ENCODE measurements at regions not wholly inside any gene's neighbourhood (a gene's known extent, or its start where the extent isn't known, plus 50 kb on each side); places are given as distances from the start of the nearest gene placed in this dataset.

DNA sequence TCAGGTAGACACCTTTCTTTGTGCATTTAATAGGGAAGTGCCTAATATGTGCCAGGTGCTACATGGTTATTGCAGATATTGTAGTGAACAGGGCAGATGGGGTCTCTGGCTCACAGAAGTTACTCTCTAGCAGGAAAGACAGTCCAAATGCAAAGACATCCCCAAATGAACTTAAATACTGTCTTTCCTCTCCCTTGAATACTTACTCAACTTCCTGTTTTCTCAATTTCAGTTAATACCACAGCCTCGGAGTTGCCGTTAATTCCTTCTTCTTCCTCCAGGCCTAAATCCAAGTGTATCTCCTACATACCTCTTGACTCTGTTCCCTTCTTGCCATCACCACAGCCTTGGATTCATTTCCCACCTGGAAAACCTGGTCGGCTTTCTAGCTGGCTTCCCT lies 134.3 kb upstream of the SESN3 start:
- TF ChIP-seq CEBPB (IDR thresholded peaks at IDR 0.05): no peak
- TF ChIP-seq TEAD4 (IDR thresholded peaks at IDR 0.05): no peak
- no peak for TF ChIP-seq RAD21 (IDR thresholded peaks at IDR 0.05; ENCODE audit: low read depth)
- TF ChIP-seq, protein P1, sequence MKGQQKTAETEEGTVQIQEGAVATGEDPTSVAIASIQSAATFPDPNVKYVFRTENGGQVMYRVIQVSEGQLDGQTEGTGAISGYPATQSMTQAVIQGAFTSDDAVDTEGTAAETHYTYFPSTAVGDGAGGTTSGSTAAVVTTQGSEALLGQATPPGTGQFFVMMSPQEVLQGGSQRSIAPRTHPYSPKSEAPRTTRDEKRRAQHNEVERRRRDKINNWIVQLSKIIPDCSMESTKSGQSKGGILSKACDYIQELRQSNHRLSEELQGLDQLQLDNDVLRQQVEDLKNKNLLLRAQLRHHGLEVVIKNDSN (IDR thresholded peaks at IDR 0.05): no peak
- TF ChIP-seq CREB1 (IDR thresholded peaks at IDR 0.05; ENCODE audit: low read depth): no peak
- no peak for TF ChIP-seq YY1 (IDR thresholded peaks at IDR 0.05; ENCODE audit: low read depth)
- TF ChIP-seq TAF1 (IDR thresholded peaks at IDR 0.05; ENCODE audit: low read depth): no peak
- TF ChIP-seq, protein P2, sequence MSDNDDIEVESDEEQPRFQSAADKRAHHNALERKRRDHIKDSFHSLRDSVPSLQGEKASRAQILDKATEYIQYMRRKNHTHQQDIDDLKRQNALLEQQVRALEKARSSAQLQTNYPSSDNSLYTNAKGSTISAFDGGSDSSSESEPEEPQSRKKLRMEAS (IDR thresholded peaks at IDR 0.05): no peak
- no peak for TF ChIP-seq EGR1 (IDR thresholded peaks at IDR 0.05)

DNA sequence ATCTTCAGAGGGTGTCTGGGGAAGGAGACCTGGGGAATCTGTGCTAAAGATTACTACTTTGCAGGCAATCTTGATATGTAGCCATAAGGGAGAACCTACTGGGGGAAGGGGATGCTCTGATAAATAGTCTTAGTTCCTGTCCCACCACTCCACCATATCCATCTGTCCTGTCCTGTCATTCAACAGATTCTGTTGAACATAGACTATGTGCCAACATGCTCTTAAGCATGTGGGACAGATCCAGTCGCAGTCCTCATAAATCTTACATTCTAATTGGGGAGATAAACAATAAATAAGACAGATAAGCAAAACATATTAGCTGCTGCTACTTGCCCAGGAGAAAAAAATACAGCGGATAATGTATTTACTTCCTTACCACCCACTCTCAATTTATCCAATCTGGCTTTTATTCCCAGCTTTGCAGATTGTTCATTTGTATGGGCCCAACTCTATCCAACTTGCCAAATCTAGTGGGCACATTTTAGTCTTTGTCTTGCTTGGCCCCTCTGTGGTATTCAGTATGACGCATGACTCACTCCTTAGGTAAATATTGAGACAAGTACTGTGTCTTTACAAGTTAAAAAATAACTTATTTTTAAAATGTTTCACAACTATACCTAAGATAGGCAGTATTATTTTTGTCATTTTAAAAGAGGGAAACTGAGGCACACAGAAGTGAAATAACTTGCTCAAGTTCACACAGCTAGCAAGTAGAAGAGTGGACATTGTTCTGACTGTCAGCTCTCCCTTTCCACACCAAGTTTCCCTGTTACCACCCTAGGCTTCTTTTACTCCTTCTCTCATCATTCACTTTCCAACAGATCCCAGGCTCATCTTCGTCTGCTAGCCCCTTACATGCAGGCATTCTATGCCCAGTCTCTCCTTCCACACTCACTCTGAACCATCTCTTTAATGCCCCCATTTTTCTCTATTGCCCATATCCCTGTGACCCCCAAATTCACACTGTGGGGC lies 133.6 kb upstream of the SESN3 start:
- TF ChIP-seq, protein P2 (IDR thresholded peaks at IDR 0.05): no peak
- TF ChIP-seq EGR1 (IDR thresholded peaks at IDR 0.05): no peak
- TF ChIP-seq FOXM1 (IDR thresholded peaks at IDR 0.05; ENCODE audit: borderline replicate concordance, low read depth): no peak
- TF ChIP-seq RAD21 (IDR thresholded peaks at IDR 0.05; ENCODE audit: low read depth): no peak
- TF ChIP-seq CEBPB (IDR thresholded peaks at IDR 0.05): no peak
- TF ChIP-seq, protein P3, sequence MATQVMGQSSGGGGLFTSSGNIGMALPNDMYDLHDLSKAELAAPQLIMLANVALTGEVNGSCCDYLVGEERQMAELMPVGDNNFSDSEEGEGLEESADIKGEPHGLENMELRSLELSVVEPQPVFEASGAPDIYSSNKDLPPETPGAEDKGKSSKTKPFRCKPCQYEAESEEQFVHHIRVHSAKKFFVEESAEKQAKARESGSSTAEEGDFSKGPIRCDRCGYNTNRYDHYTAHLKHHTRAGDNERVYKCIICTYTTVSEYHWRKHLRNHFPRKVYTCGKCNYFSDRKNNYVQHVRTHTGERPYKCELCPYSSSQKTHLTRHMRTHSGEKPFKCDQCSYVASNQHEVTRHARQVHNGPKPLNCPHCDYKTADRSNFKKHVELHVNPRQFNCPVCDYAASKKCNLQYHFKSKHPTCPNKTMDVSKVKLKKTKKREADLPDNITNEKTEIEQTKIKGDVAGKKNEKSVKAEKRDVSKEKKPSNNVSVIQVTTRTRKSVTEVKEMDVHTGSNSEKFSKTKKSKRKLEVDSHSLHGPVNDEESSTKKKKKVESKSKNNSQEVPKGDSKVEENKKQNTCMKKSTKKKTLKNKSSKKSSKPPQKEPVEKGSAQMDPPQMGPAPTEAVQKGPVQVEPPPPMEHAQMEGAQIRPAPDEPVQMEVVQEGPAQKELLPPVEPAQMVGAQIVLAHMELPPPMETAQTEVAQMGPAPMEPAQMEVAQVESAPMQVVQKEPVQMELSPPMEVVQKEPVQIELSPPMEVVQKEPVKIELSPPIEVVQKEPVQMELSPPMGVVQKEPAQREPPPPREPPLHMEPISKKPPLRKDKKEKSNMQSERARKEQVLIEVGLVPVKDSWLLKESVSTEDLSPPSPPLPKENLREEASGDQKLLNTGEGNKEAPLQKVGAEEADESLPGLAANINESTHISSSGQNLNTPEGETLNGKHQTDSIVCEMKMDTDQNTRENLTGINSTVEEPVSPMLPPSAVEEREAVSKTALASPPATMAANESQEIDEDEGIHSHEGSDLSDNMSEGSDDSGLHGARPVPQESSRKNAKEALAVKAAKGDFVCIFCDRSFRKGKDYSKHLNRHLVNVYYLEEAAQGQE (IDR thresholded peaks at IDR 0.05; ENCODE audit: low read depth): no peak
- no peak for TF ChIP-seq ZBTB7A (IDR thresholded peaks at IDR 0.05; ENCODE audit: low read depth)
- TF ChIP-seq TAF1 (IDR thresholded peaks at IDR 0.05; ENCODE audit: low read depth): no peak
- TF ChIP-seq CREB1 (IDR thresholded peaks at IDR 0.05; ENCODE audit: low read depth): no peak
- TF ChIP-seq, protein P1 (IDR thresholded peaks at IDR 0.05): no peak
- no peak for TF ChIP-seq EP300 (IDR thresholded peaks at IDR 0.05; ENCODE audit: borderline replicate concordance)
- no peak for TF ChIP-seq TEAD4 (IDR thresholded peaks at IDR 0.05)
- TF ChIP-seq TCF12 (IDR thresholded peaks at IDR 0.05; ENCODE audit: low read depth): no peak
- no peak for TF ChIP-seq NFIC (IDR thresholded peaks at IDR 0.05)
- no peak for TF ChIP-seq YY1 (IDR thresholded peaks at IDR 0.05; ENCODE audit: low read depth)

DNA sequence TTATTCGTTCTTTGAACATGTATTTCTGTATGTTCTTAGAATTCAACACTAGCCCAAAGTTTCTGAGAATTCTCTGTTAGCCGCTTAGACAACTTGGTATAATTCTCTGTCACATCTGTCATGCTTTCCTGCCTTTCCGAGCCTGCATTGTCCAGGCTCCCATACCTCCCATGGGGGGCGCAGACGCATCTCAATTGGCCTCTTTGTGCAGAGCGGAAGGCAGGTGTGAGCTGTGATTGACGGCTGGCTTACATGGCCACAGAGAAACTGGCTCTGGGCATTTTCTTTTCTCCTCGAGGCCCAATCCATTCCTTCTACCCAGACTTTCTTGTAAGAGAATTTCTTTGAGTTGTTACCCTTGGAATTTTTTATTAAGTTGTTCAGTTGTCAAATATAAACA lies 132.7 kb upstream of the SESN3 start:
- TF ChIP-seq, protein P2 (IDR thresholded peaks at IDR 0.05): no peak
- no peak for TF ChIP-seq FOXM1 (IDR thresholded peaks at IDR 0.05; ENCODE audit: borderline replicate concordance, low read depth)
- TF ChIP-seq, protein P3 (IDR thresholded peaks at IDR 0.05; ENCODE audit: low read depth): no peak
- TF ChIP-seq, protein P1 (IDR thresholded peaks at IDR 0.05): no peak
- no peak for TF ChIP-seq RAD21 (IDR thresholded peaks at IDR 0.05; ENCODE audit: low read depth)
- TF ChIP-seq EP300 (IDR thresholded peaks at IDR 0.05; ENCODE audit: borderline replicate concordance): no peak
- no peak for TF ChIP-seq TCF12 (IDR thresholded peaks at IDR 0.05; ENCODE audit: low read depth)
- TF ChIP-seq CEBPB (IDR thresholded peaks at IDR 0.05): no peak

DNA sequence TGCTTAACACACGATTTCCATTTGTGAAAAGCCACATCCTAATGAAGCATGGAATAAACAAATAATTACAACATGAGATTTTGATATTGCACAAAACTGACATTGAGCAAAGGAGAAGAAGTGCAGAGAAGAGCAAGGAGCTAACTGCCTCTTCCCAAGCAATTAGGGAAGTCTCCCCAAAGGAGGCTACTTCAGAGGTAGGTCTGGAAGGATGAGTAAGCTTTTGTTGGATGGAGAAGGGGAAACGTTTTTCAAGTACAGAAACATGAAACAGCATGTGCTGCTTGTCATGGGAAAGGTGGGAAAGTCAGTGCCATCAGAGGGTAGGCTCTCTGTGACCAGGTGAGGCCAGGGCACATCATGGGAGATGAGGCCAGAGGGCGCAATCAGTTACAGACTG lies 132.2 kb upstream of the SESN3 start:
- TF ChIP-seq, protein P2 (IDR thresholded peaks at IDR 0.05): no peak
- TF ChIP-seq NFIC (IDR thresholded peaks at IDR 0.05): no peak
- no peak for TF ChIP-seq TCF12 (IDR thresholded peaks at IDR 0.05; ENCODE audit: low read depth)
- TF ChIP-seq TAF1 (IDR thresholded peaks at IDR 0.05; ENCODE audit: low read depth): no peak
- TF ChIP-seq, protein P3 (IDR thresholded peaks at IDR 0.05; ENCODE audit: low read depth): no peak
- TF ChIP-seq, protein P1 (IDR thresholded peaks at IDR 0.05): no peak
- no peak for TF ChIP-seq CEBPB (IDR thresholded peaks at IDR 0.05)
- no peak for TF ChIP-seq TEAD4 (IDR thresholded peaks at IDR 0.05)
- TF ChIP-seq EGR1 (IDR thresholded peaks at IDR 0.05): no peak
- no peak for TF ChIP-seq ZBTB7A (IDR thresholded peaks at IDR 0.05; ENCODE audit: low read depth)
- no peak for TF ChIP-seq EP300 (IDR thresholded peaks at IDR 0.05; ENCODE audit: borderline replicate concordance)
- no peak for TF ChIP-seq YY1 (IDR thresholded peaks at IDR 0.05; ENCODE audit: low read depth)
